NCI-H128 (cell line): ENCODE measurements at regions not wholly inside any gene's neighbourhood (a gene's known extent, or its start where the extent isn't known, plus 50 kb on each side); places are given as distances from the start of the nearest gene placed in this dataset.
"Not testable (repeated sequence)": the region's sequence is repeated elsewhere in the genome, so short reads cannot be mapped to it uniquely, and the experiment has no call there.

Experiments used
- DNase-seq: peaks from one replicate; lab custom pipeline; 2025; ENCODE audit not compliant: unreplicated experiment; lab: John Stamatoyannopoulos, UW

GRCh38 chr17:83202002-83203000 lies 122.9 kb downstream of the METRNL start:
- DNase-seq: no peak

GRCh38 chr17:83203073-83203471 lies 123.7 kb downstream of the METRNL start:
- DNase-seq: no peak

GRCh38 chr17:83203472-83204221 lies 124.2 kb downstream of the METRNL start:
- DNase-seq: no peak

GRCh38 chr17:83204230-83204725 lies 124.9 kb downstream of the METRNL start:
- no peak for DNase-seq

- DNase-seq: not testable (repeated sequence)
Measured at GRCh38 chr17:83204736-83205386, 125.5 kb downstream of the METRNL start.

- not testable (repeated sequence) for DNase-seq
Measured at GRCh38 chr17:83205387-83206035, 126.1 kb downstream of the METRNL start.

GRCh38 chr17:83206036-83206394 lies 126.6 kb downstream of the METRNL start:
- not testable (repeated sequence) for DNase-seq

GRCh38 chr17:83206819-83207588 lies 127.6 kb downstream of the METRNL start:
- DNase-seq: not testable (repeated sequence)

- not testable (repeated sequence) for DNase-seq
Measured at GRCh38 chr17:83247001-83247400, 167.6 kb downstream of the METRNL start.
